BLaER1 (cell line): ENCODE measurements at regions not wholly inside any gene's neighbourhood (a gene's known extent, or its start where the extent isn't known, plus 50 kb on each side); places are given as distances from the start of the nearest gene placed in this dataset.

Experiments used
- H3K27ac ChIP-seq: shearing (Covaris generic); formaldehyde crosslinking; 2 replicates; pipeline ENCODE4 v1.8.1; 2022
- H3K27me3 ChIP-seq: shearing (Covaris generic); formaldehyde crosslinking; 2 replicates; pipeline ENCODE4 v1.8.1; 2022
- H3K36me3 ChIP-seq: shearing (Covaris generic); formaldehyde crosslinking; 2 replicates; pipeline ENCODE4 v1.8.1; 2022
- H3K4me1 ChIP-seq: shearing (Covaris generic); formaldehyde crosslinking; 2 replicates; pipeline ENCODE4 v1.8.1; 2022
- H3K4me2 ChIP-seq: shearing (Covaris generic); formaldehyde crosslinking; 2 replicates; pipeline ENCODE4 v1.8.1; 2022
- H3K4me3 ChIP-seq: shearing (Covaris generic); formaldehyde crosslinking; 2 replicates; pipeline ENCODE4 v1.8.1; 2022
- H3K9ac ChIP-seq: shearing (Covaris generic); formaldehyde crosslinking; 2 replicates; pipeline ENCODE4 v1.8.1; 2022
- H3K9me3 ChIP-seq: shearing (Covaris generic); formaldehyde crosslinking; 2 replicates; pipeline ENCODE4 v1.8.1; 2022
- H4K20me1 ChIP-seq: shearing (Covaris generic); formaldehyde crosslinking; 2 replicates; pipeline ENCODE4 v1.8.1; 2022
- Cebpa-rat ChIP-seq: shearing (Covaris generic); IDR thresholded peaks from 2 replicates; pipeline ENCODE4 v1.8.1; 2022

DNA sequence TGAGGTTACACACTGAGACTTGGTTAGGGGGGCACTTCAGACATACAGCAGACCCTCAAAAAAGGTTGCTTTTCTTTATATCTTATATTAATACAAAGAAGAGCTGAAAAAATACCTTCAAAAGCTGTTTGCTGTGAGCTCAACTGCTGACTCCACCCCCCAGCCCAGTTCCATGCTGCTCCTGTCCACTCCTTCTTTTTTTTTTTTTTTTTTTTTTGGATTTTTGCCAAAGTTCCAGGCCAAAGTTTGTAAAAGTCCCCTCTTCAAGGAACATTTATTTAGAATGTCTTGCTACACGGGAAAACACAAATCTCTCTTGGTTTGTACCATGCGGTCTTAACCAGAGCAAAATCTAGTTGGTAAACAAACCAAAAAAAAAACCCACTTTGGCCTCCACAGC is 85.3 kb upstream of the AKAP12 start:
- H3K4me3 ChIP-seq: no peak overlapping the region

GRCh38 chr6:151155095-151155494 is 84.7 kb upstream of the AKAP12 start:
- Histone ChIP-seq H3K27me3 (no peaks in the 10 kb centered on the region), H3K4me1 (0 out of 2 replicates have a peak, but pooled peaks cover 1% of the 10 kb centered on the region), H3K9ac (no peak overlapping the region), H3K36me3 (no peaks in the 10 kb centered on the region), H3K4me2 (no peak overlapping the region), H4K20me1 (no peaks in the 10 kb centered on the region), H3K4me3 (no peak overlapping the region), H3K27ac (no peak overlapping the region), H3K9me3 (no peaks in the 10 kb centered on the region)
- no peak for TF ChIP-seq Cebpa-rat

More for the DNA sequence above, 85.3 kb upstream of the AKAP12 start:
- Histone ChIP-seq H3K36me3 (no peaks in the 10 kb centered on the region), H4K20me1 (no peaks in the 10 kb centered on the region), H3K9ac (no peak overlapping the region), H3K27ac (no peak overlapping the region), H3K4me2 (no peak overlapping the region), H3K4me1 (no peaks in the 10 kb centered on the region), H3K27me3 (no peaks in the 10 kb centered on the region), H3K9me3 (no peaks in the 10 kb centered on the region)
- no peak for TF ChIP-seq Cebpa-rat

DNA sequence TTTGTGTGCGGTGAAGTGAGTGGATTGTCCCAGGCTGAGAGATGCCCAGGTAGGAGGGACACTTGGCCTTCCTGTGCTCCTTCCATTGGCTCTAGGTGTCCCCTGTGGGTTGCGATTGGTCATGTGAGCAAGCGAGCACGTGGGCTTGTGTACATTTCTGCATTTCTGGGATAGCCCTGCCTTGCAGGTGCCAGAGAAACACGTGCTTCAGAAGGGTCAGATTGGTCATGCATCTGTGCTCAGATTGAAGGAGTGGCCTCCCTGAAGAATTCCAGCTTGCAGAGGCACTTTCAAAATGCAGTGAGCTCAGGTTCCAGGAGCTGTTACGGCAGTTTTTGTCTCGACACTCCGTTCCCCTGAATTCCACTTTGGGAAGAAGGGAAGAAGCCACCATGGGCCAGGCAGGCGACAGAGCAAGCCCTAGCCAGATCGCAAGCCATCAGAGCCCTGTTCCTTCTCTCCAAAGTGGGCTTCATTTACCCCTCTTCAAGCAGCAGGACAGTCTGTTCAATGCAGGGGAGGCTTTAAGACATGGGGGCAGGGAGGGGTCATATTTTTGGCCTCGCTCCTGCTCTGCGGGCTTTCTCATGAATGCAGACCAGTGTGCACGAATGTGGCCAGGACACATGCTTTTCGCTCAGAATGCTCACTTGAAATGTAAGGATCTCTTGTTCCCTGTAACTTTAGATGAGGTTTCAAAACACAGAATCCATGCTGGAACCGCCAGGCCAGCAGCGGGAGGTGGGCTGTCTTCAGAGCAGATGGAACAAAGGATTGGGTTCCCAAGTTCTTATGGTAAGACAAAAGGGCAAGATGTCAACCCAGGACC is 78.6 kb upstream of the AKAP12 start:
- no peak for TF ChIP-seq Cebpa-rat
- no peak overlapping the region for H3K9ac ChIP-seq
- no peaks in the 10 kb centered on the region for H3K36me3 ChIP-seq
- H4K20me1 ChIP-seq: no peaks in the 10 kb centered on the region
- H3K27me3 ChIP-seq: no peaks in the 10 kb centered on the region
- peak overlapping the region; percentile 45; the same call in 1 of the 2 replicates for H3K27ac ChIP-seq
- H3K4me3 ChIP-seq: no peak overlapping the region
- H3K4me1 ChIP-seq: peaks cover 56% of the 10 kb centered on the region
- peak overlapping the region; percentile 75 for H3K4me2 ChIP-seq
- no peaks in the 10 kb centered on the region for H3K9me3 ChIP-seq

GRCh38 chr6:151164383-151164782 is 75.4 kb upstream of the AKAP12 start:
- H3K4me3 ChIP-seq: no peak overlapping the region; the same call in 1 of the 2 replicates
- no peaks in the 10 kb centered on the region for H3K27me3 ChIP-seq
- H3K9me3 ChIP-seq: 0 out of 2 replicates have a peak, but pooled peaks cover 9% of the 10 kb centered on the region
- H3K4me2 ChIP-seq: peak overlapping the region; percentile 87
- no peaks in the 10 kb centered on the region for H3K36me3 ChIP-seq
- H3K27ac ChIP-seq: peak overlapping the region; percentile 54; the same call in 1 of the 2 replicates
- no peak for TF ChIP-seq Cebpa-rat
- H3K4me1 ChIP-seq: peaks cover 61% of the 10 kb centered on the region
- peak overlapping the region; percentile 20; the same call in 1 of the 2 replicates for H3K9ac ChIP-seq
- no peaks in the 10 kb centered on the region for H4K20me1 ChIP-seq

GRCh38 chr6:151166180-151166579 is 73.6 kb upstream of the AKAP12 start:
- no peak for TF ChIP-seq Cebpa-rat
- Histone ChIP-seq H3K4me3 (no peak overlapping the region), H3K4me2 (no peak overlapping the region), H4K20me1 (no peaks in the 10 kb centered on the region), H3K9ac (no peak overlapping the region), H3K27ac (no peak overlapping the region), H3K36me3 (no peaks in the 10 kb centered on the region), H3K4me1 (peaks cover 53% of the 10 kb centered on the region), H3K27me3 (no peaks in the 10 kb centered on the region), H3K9me3 (0 out of 2 replicates have a peak, but pooled peaks cover 15% of the 10 kb centered on the region)

DNA sequence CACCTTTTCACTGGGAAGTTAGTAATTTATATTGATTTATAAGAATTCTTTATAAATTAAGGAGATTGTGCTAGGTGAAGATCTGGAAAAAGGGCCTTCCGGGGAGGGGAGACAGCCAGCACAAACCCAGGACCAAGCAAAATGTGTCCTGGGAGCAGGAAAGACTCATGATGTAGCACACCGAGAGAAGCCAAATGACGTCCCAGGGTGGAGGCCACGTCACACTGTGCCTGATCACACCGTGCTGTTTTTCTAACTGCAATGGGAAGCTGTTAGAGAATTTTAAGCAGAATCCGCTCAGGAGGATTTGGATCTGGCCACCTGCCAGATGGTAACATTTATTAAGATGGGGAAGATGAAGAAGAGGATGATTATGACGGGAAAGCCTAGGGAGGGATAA is 72.7 kb upstream of the AKAP12 start:
- no peak for TF ChIP-seq Cebpa-rat
- Histone ChIP-seq H3K4me3 (no peak overlapping the region), H3K4me2 (no peak overlapping the region)

DNA sequence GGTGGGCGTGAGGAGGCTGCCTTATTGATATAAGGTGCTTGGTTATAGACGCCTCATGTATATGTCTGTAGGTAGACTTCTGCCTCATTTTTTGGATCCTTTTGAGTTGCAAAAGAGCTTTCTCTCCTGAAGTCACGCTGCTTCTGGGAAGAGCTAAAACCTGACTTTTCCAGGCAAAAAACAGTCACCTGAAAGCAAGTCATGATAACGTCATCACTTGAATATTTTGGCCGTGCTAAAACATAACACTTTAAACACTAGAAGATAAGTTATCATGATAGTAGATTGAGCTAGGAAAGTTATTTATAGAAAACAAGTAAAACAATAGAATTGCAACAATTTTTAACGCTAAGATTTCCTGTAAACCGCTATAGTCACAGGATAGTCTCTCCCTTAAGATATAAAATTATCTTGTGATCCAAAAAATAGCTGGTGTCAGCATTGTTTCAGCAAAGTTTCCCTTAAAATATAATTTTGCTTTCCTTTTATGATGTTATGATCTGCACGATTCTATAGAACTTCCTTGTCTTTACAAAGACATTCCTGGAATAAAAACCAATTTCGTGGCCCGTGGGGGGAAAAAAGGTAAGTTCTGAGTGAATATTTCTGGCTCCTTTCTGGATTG is 69.0 kb upstream of the AKAP12 start:
- no peaks in the 10 kb centered on the region for H3K36me3 ChIP-seq
- H3K9ac ChIP-seq: no peak overlapping the region
- peak overlapping the region; percentile 4; the same call in 1 of the 2 replicates for H3K4me2 ChIP-seq
- no peaks in the 10 kb centered on the region for H3K27me3 ChIP-seq
- no peak overlapping the region for H3K27ac ChIP-seq
- H3K4me3 ChIP-seq: no peak overlapping the region
- H4K20me1 ChIP-seq: no peaks in the 10 kb centered on the region
- 0 out of 2 replicates have a peak, but pooled peaks cover 15% of the 10 kb centered on the region for H3K9me3 ChIP-seq
- peaks cover 16% of the 10 kb centered on the region for H3K4me1 ChIP-seq
- no peak for TF ChIP-seq Cebpa-rat

More for the DNA sequence above, 72.7 kb upstream of the AKAP12 start:
- Histone ChIP-seq H3K27ac (no peak overlapping the region), H4K20me1 (no peaks in the 10 kb centered on the region), H3K9me3 (0 out of 2 replicates have a peak, but pooled peaks cover 15% of the 10 kb centered on the region), H3K27me3 (no peaks in the 10 kb centered on the region), H3K9ac (no peak overlapping the region), H3K36me3 (no peaks in the 10 kb centered on the region), H3K4me1 (peaks cover 47% of the 10 kb centered on the region)

DNA sequence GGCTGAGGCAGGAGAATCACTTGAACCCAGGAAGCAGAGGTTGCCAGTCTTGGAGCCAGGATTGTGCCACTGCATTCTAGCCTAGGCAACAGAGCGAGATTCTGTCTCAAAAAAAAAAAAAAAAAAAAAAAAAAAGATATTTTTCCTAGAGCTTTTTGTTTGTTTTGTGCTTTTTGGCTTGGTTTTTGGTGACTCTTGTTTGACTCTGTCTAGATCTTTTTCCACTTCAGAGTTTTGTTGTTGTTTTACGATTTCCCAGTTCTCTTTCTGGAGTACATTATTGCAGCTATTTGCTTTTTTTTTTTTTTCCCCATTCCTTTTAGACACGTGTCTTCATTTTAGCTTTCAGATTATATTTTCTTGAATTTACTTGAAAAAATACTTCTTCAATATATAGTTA is 67.0 kb upstream of the AKAP12 start:
- Histone ChIP-seq H3K27me3 (no peaks in the 10 kb centered on the region), H3K9me3 (0 out of 2 replicates have a peak, but pooled peaks cover 13% of the 10 kb centered on the region), H4K20me1 (no peaks in the 10 kb centered on the region), H3K9ac (no peak overlapping the region), H3K4me3 (no peak overlapping the region), H3K4me2 (no peak overlapping the region), H3K36me3 (no peaks in the 10 kb centered on the region), H3K27ac (no peak overlapping the region), H3K4me1 (peaks cover 7% of the 10 kb centered on the region)
- no peak for TF ChIP-seq Cebpa-rat

DNA sequence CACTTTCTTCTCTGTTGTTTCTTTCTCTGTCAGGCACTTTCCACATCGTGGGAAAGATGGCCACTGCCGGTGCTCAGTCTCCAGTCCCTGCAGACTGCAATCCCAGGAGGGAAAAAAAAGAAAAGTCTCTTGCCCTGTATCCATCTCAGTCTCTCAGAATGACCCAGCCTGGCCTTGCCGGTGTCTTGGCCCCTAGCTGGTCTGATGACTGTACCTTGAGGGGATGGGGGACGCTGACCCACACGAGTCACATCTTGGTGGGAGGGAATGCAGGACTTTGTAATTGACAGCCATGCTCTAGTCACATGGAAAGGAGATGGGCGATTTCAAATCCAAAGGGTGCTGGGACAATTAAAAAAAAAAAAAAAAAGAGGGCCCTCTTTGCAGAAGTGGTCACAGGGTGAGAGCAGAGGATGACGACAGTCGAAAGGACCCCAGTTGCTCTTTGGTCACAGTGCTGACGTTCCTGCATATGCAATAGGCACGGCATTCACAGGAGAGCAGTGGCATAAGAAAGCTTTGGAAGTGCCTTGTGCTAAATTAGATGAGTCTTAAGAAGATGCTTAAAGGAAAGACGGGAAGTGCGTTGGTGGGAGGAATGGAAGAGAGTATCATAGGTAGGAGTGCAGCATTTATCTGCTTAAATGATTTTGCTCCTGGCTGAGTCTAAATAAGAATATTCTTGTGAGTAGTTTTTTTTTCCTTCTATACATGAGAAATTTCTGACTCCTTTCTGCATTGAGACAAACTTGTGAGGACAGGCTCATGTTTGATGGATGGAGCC is 63.9 kb upstream of the AKAP12 start:
- no peaks in the 10 kb centered on the region for H3K27me3 ChIP-seq
- H3K4me2 ChIP-seq: no peak overlapping the region
- H3K27ac ChIP-seq: no peak overlapping the region
- H3K9me3 ChIP-seq: no peaks in the 10 kb centered on the region
- H3K4me1 ChIP-seq: peaks cover 13% of the 10 kb centered on the region
- H3K36me3 ChIP-seq: no peaks in the 10 kb centered on the region
- H4K20me1 ChIP-seq: no peaks in the 10 kb centered on the region
- no peak overlapping the region for H3K9ac ChIP-seq
- H3K4me3 ChIP-seq: no peak overlapping the region
- no peak for TF ChIP-seq Cebpa-rat
